MCF 10A (cell line): ENCODE measurements at regions not wholly inside any gene's neighbourhood (a gene's known extent, or its start where the extent isn't known, plus 50 kb on each side); places are given as distances from the start of the nearest gene placed in this dataset.
A peak's percentile ranks its signal among the peaks of the same experiment; 100 is the strongest.
"Not testable (repeated sequence)": the region's sequence is repeated elsewhere in the genome, so short reads cannot be mapped to it uniquely, and the experiment has no call there.

Source experiments
- BruUV-seq: library from RNA; stranded (reverse); fragments of 400-500 nt; replicated peaks from 2 replicates; lab custom pipeline; 2021; lab: Mats Ljungman, UMichigan
- CTCF ChIA-PET: fragments of 300-600 bp; sonication (Branson Sonifier 250); formaldehyde crosslinking; extraction: SDS; loops from one replicate; lab custom pipeline; 2021; ENCODE audit warnings: antibody characterized with exemption, inconsistent platforms; lab: Yijun Ruan, JAX
- POLR2A ChIA-PET: fragments of 300-600, 350-650 bp; sonication (Branson Sonifier 250); formaldehyde crosslinking; extraction: SDS; loops from one replicate; lab custom pipeline; 2020; ENCODE audit warnings: antibody characterized with exemption, inconsistent platforms; lab: Yijun Ruan, JAX
- DNase-seq: peaks from one replicate; pipeline ENCODE4 v3.0.0-alpha.2; 2018; ENCODE audit not compliant: unreplicated experiment
- H3K27ac Mint-ChIP-seq: one replicate; pipeline ENCODE4 v1.8.0; 2022; ENCODE audit warnings: mild to moderate bottlenecking, low read depth, mixed read lengths; ENCODE audit not compliant: unreplicated experiment
- H3K27me3 Mint-ChIP-seq: one replicate; pipeline ENCODE4 v1.8.0; 2022; ENCODE audit warnings: mixed read lengths; ENCODE audit not compliant: insufficient read depth, unreplicated experiment
- H3K36me3 Mint-ChIP-seq: one replicate; pipeline ENCODE4 v1.8.0; 2022; ENCODE audit warnings: mild to moderate bottlenecking, moderate library complexity, mixed read lengths; ENCODE audit not compliant: insufficient read depth, unreplicated experiment
- H3K4me1 Mint-ChIP-seq: one replicate; pipeline ENCODE4 v1.8.0; 2022; ENCODE audit warnings: mixed read lengths; ENCODE audit not compliant: insufficient read depth, unreplicated experiment
- H3K4me3 Mint-ChIP-seq: one replicate; pipeline ENCODE4 v1.8.0; 2022; ENCODE audit warnings: mild to moderate bottlenecking, moderate library complexity, mixed read lengths; ENCODE audit not compliant: unreplicated experiment
- H3K9me3 Mint-ChIP-seq: one replicate; pipeline ENCODE4 v1.8.0; 2022; ENCODE audit warnings: mixed read lengths; ENCODE audit not compliant: unreplicated experiment
- CTCF ChIP-seq: fragments of 200-600 bp; IDR thresholded peaks from one replicate; pipeline ENCODE4 v1.8.0; 2022; ENCODE audit warnings: antibody characterized with exemption, mild to moderate bottlenecking; ENCODE audit not compliant: unreplicated experiment
- intact Hi-C: fragments of 100-400 bp; cut with micrococcal nuclease; formaldehyde crosslinking; loops from 2 replicates; pipeline ENCODE4 v1.14.1; 2022

DNA sequence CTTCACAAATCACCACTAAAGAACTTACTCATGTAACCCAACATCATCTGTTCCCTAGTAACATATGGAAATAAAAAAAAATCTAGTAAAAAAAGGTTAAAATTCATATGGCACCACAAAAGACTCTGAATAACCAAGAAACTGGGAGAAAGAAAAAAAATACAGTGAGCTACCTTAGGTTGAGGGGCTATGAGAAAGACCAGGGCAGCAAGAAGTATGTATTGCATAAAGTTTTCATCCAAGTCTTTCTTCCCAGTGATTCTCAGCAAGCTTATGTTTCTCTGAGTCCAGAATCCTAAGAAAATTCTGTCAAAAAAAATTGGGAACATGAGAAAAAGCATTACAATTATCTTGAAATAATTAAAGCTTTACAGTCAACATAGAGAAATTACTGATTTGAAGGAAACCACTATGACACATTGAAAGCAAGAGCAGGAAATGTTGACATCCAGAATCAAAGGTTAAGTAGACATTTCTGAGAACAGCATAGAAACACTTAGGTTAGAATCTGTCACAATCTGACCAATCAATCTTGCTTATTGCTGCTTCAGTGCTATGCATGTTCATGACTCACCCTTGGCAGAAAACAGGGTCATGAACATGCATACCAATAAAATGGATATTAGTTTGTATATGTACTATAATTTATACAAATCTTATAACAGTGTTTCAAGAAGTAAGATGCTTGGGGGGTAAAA is 494.0 kb upstream of the POT1 start:
- Mint-ChIP-seq H3K4me3 (no peak overlapping the region), H3K27ac (peak overlapping the region; percentile 12), H3K27me3 (no peaks in the 10 kb centered on the region), H3K4me1 (peaks cover 7% of the 10 kb centered on the region), H3K9me3 (peaks cover 11% of the 10 kb centered on the region), H3K36me3 (no peaks in the 10 kb centered on the region)
- no TSS peak for BruUV-seq
- TF ChIP-seq CTCF: no peak
- peak; percentile 89 for DNase-seq
- intact Hi-C loops: no loop called here
- CTCF ChIA-PET: interaction anchor here (0.6 to 0.8 kb wide), 3 partner anchors 32 to 955 kb away, joined by 3 to 4 read pairs (median 3); no protein-coding TSS in a partner anchor
- POLR2A ChIA-PET: no interaction called here

- H3K27me3 Mint-ChIP-seq, H3K27ac Mint-ChIP-seq, H3K4me3 Mint-ChIP-seq, H3K4me1 Mint-ChIP-seq, BruUV-seq, H3K36me3 Mint-ChIP-seq, intact Hi-C loops, POLR2A ChIA-PET, DNase-seq: not testable (repeated sequence)
- CTCF ChIA-PET: interaction anchor here (0.9 to 1.5 kb wide), 2 partner anchors 25 to 45 kb away, joined by 3 read pairs; no protein-coding TSS in a partner anchor
- peaks cover 11% of the 10 kb centered on the region for H3K9me3 Mint-ChIP-seq
Observed at GRCh38 chr7:125421407-125421806, 491.8 kb upstream of the POT1 start.

DNA sequence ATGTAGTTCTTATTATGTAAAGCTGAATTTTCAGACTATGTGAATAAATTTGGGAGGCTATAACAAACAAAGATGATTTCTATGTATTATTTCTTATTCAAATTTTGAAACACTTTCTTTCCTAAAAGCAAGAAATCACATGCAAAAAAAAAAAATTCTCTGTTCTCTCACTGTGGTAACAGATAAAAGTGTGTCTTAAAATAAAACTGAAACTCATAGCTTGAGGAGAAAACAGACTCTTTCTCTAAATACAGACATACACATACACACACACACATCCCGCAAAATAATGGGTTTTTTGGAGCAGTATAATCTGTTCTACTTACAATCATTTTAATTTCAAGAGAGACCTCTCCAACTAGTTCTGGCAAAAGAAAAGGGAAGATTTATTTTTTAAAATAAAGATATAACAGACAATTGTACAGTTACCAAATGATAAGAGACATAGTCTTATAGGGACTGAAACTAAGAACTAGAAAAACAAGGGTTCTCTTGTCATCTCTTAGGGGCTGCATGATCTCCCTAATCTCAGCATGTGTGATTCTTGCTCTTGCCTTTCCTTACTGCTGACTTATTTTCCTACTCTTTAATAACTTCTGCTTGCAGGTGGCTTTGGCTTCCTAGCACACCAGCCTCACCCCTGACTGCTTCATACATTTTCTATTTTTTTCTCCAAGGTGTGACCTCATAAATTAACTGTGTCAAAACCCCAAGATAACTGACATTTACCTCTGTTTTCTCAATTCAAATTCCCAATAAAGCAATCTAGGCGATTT is 483.5 kb upstream of the POT1 start:
- Mint-ChIP-seq H3K27ac (no peak overlapping the region), H3K27me3 (no peaks in the 10 kb centered on the region), H3K9me3 (no peaks in the 10 kb centered on the region), H3K4me1 (peaks cover 5% of the 10 kb centered on the region), H3K36me3 (no peaks in the 10 kb centered on the region), H3K4me3 (no peak overlapping the region)
- intact Hi-C loops: no loop called here
- CTCF ChIA-PET: interaction anchor here (0.6 to 0.7 kb wide), 2 partner anchors 1007 to 1446 kb away, joined by 3 to 4 read pairs; no protein-coding TSS in a partner anchor
- TF ChIP-seq CTCF: no peak
- no TSS peak for BruUV-seq
- POLR2A ChIA-PET: interaction anchor here (0.7 kb wide), 1 partner anchor 310 kb away, joined by 3 read pairs; no protein-coding TSS in a partner anchor
- DNase-seq: no peak

DNA sequence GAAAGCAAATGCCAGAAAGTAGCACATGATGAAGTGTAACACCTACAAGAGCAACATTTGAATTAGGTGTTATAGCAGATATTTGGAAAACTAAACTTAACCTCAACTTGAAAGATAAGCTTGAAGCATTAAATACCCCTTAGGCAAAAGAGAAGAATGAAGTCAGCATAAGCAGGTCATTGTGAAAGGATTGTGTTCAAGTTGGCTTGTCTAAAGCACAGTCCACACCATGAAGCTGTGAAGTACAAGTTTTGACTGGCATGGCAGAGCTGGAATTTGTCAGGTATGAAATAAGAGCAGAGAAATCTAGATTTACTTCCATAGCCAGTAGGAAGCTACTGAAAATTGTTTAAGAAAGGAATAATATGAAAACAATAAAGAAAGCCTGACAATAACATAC is 480.3 kb upstream of the POT1 start:
- Mint-ChIP-seq H3K27me3 (no peaks in the 10 kb centered on the region), H3K4me3 (no peak overlapping the region), H3K4me1 (peaks cover 14% of the 10 kb centered on the region), H3K27ac (no peak overlapping the region), H3K36me3 (no peaks in the 10 kb centered on the region), H3K9me3 (no peaks in the 10 kb centered on the region)
- intact Hi-C loops: no loop called here
- TF ChIP-seq CTCF: no peak
- ChIA-PET CTCF (interaction anchor here (1.1 kb wide), 1 partner anchor 19 kb away, joined by 5 read pairs; no protein-coding TSS in a partner anchor), POLR2A (interaction anchor here (0.7 kb wide), 1 partner anchor 91 kb away, joined by 3 read pairs; no protein-coding TSS in a partner anchor)
- no peak for DNase-seq
- BruUV-seq: no TSS peak
